HUES48 (cell line): ENCODE measurements at regions not wholly inside any gene's neighbourhood (a gene's known extent, or its start where the extent isn't known, plus 50 kb on each side); places are given as distances from the start of the nearest gene placed in this dataset.
"Not testable (repeated sequence)": the region's sequence is repeated elsewhere in the genome, so short reads cannot be mapped to it uniquely, and the experiment has no call there.

Source experiments
- H3K27ac ChIP-seq: one replicate; pipeline ENCODE4 v1.7.0; 2013; ENCODE audit warnings: low read depth, low read length, inconsistent platforms
- H3K27me3 ChIP-seq: 2 replicates; pipeline ENCODE4 v1.6.1; 2013; ENCODE audit warnings: mild to moderate bottlenecking, low read length; ENCODE audit not compliant: control insufficient read depth, insufficient read depth
- H3K36me3 ChIP-seq: 2 replicates; pipeline ENCODE4 v1.6.1; 2013; ENCODE audit warnings: low read length; ENCODE audit not compliant: control insufficient read depth, insufficient read depth
- H3K4me1 ChIP-seq: 2 replicates; pipeline ENCODE4 v1.6.1; 2013; ENCODE audit warnings: mild to moderate bottlenecking, low read length; ENCODE audit not compliant: control insufficient read depth, insufficient read depth
- H3K4me3 ChIP-seq: 2 replicates; pipeline ENCODE4 v1.5.1; 2013; ENCODE audit warnings: mild to moderate bottlenecking, low read depth, low read length
- H3K9ac ChIP-seq: 2 replicates; pipeline ENCODE4 v1.6.1; 2013; ENCODE audit warnings: mild to moderate bottlenecking, low read depth, low read length, moderate library complexity
- H3K9me3 ChIP-seq: 2 replicates; pipeline ENCODE4 v1.6.1; 2013; ENCODE audit warnings: low read length; ENCODE audit not compliant: control insufficient read depth, insufficient read depth

GRCh38 chr7:81408728-81409127, 361.1 kb downstream of the HGF start:
- H3K27me3 ChIP-seq, result no peaks in the 10 kb centered on the region
- H3K4me3 ChIP-seq, result no peak overlapping the region
- peaks cover 10% of the 10 kb centered on the region; the same call in 1 of the 2 replicates for H3K4me1 ChIP-seq
- H3K36me3 ChIP-seq, result no peaks in the 10 kb centered on the region
- H3K27ac ChIP-seq, result no peak overlapping the region
- peaks cover 12% of the 10 kb centered on the region for H3K9me3 ChIP-seq
- H3K9ac ChIP-seq, result no peak overlapping the region

GRCh38 chr7:81407094-81407493, 362.8 kb downstream of the HGF start:
- Histone ChIP-seq H3K27me3 (no peaks in the 10 kb centered on the region), H3K27ac (no peak overlapping the region), H3K9ac (no peak overlapping the region), H3K4me3 (no peak overlapping the region), H3K4me1 (peaks cover 10% of the 10 kb centered on the region; the same call in 1 of the 2 replicates), H3K36me3 (no peaks in the 10 kb centered on the region), H3K9me3 (peaks cover 14% of the 10 kb centered on the region)

GRCh38 chr7:81404669-81405068, 365.2 kb downstream of the HGF start:
- H3K9me3 ChIP-seq, result peaks cover 14% of the 10 kb centered on the region
- no peak overlapping the region for H3K9ac ChIP-seq
- no peaks in the 10 kb centered on the region for H3K4me1 ChIP-seq
- no peak overlapping the region for H3K4me3 ChIP-seq
- H3K36me3 ChIP-seq, result no peaks in the 10 kb centered on the region
- H3K27me3 ChIP-seq, result no peaks in the 10 kb centered on the region
- H3K27ac ChIP-seq, result no peak overlapping the region

GRCh38 chr7:81402227-81402626, 367.6 kb downstream of the HGF start:
- no peak overlapping the region for H3K27ac ChIP-seq
- H3K4me3 ChIP-seq, result no peak overlapping the region
- peaks cover 14% of the 10 kb centered on the region for H3K9me3 ChIP-seq
- H3K36me3 ChIP-seq, result no peaks in the 10 kb centered on the region
- H3K9ac ChIP-seq, result no peak overlapping the region
- H3K4me1 ChIP-seq, result no peaks in the 10 kb centered on the region
- H3K27me3 ChIP-seq, result no peaks in the 10 kb centered on the region

- Histone ChIP-seq H3K9me3 (peaks cover 8% of the 10 kb centered on the region; the same call in 1 of the 2 replicates), H3K4me3 (no peak overlapping the region), H3K36me3 (no peaks in the 10 kb centered on the region), H3K27me3 (no peaks in the 10 kb centered on the region), H3K9ac (no peak overlapping the region), H3K27ac (no peak overlapping the region), H3K4me1 (no peaks in the 10 kb centered on the region)
These were observed 370.4 kb downstream of the HGF start for GRCh38 chr7:81399471-81399870.

GRCh38 chr7:81394029-81394428, 375.8 kb downstream of the HGF start:
- H3K9ac ChIP-seq, result no peak overlapping the region
- H3K4me3 ChIP-seq, result no peak overlapping the region
- H3K4me1 ChIP-seq, result peaks cover 7% of the 10 kb centered on the region
- no peaks in the 10 kb centered on the region for H3K36me3 ChIP-seq
- no peak overlapping the region for H3K27ac ChIP-seq
- H3K27me3 ChIP-seq, result no peaks in the 10 kb centered on the region
- H3K9me3 ChIP-seq, result no peaks in the 10 kb centered on the region

- no peaks in the 10 kb centered on the region for H3K9me3 ChIP-seq
- H3K27ac ChIP-seq, result no peak overlapping the region
- H3K4me3 ChIP-seq, result no peak overlapping the region
- peaks cover 7% of the 10 kb centered on the region for H3K4me1 ChIP-seq
- no peaks in the 10 kb centered on the region for H3K27me3 ChIP-seq
- no peak overlapping the region for H3K9ac ChIP-seq
- H3K36me3 ChIP-seq, result no peaks in the 10 kb centered on the region
These were observed 376.8 kb downstream of the HGF start for GRCh38 chr7:81393018-81393417.

GRCh38 chr7:81385370-81385769, 384.5 kb downstream of the HGF start:
- Histone ChIP-seq H3K9ac (no peak overlapping the region), H3K9me3 (no peaks in the 10 kb centered on the region)

GRCh38 chr7:81383846-81384245, 386.0 kb downstream of the HGF start:
- Histone ChIP-seq H3K36me3 (no peaks in the 10 kb centered on the region), H3K27me3 (no peaks in the 10 kb centered on the region), H3K4me1 (no peaks in the 10 kb centered on the region), H3K4me3 (no peak overlapping the region), H3K27ac (no peak overlapping the region), H3K9ac (no peak overlapping the region), H3K9me3 (no peaks in the 10 kb centered on the region)

More at GRCh38 chr7:81385370-81385769, 384.5 kb downstream of the HGF start:
- no peaks in the 10 kb centered on the region for H3K27me3 ChIP-seq
- no peaks in the 10 kb centered on the region for H3K4me1 ChIP-seq
- H3K4me3 ChIP-seq, result no peak overlapping the region
- H3K36me3 ChIP-seq, result no peaks in the 10 kb centered on the region
- no peak overlapping the region for H3K27ac ChIP-seq

GRCh38 chr7:81374641-81375040, 395.2 kb downstream of the HGF start:
- not testable (repeated sequence) for H3K27ac ChIP-seq, H3K4me1 ChIP-seq, H3K36me3 ChIP-seq, H3K4me3 ChIP-seq, H3K27me3 ChIP-seq, H3K9me3 ChIP-seq, H3K9ac ChIP-seq

- H3K27ac ChIP-seq, result no peak overlapping the region
- no peaks in the 10 kb centered on the region for H3K9me3 ChIP-seq
- no peaks in the 10 kb centered on the region for H3K27me3 ChIP-seq
- H3K4me3 ChIP-seq, result no peak overlapping the region
- no peak overlapping the region for H3K9ac ChIP-seq
- no peaks in the 10 kb centered on the region for H3K4me1 ChIP-seq
- no peaks in the 10 kb centered on the region for H3K36me3 ChIP-seq
These were observed 399.0 kb downstream of the HGF start for GRCh38 chr7:81370822-81371221.
